Pancreas (tissue), 10 donors: ENCODE measurements at regions not wholly inside any gene's neighbourhood (a gene's known extent, or its start where the extent isn't known, plus 50 kb on each side); places are given as distances from the start of the nearest gene placed in this dataset.

ENCODE experiments used
- ATAC-seq, 4 donors: fragments of 200-7000 bp; cut with Tn5 transposase; one replicate each; pipeline versions ENCODE4 v1.8.0 to v1.9.1; 2020; ENCODE audit warnings: mild to moderate bottlenecking in 4 of 4, moderate library complexity in 4 of 4
- DNase-seq, 6 donors: peaks; one replicate each; pipeline ENCODE4 v3.0.0-alpha.2; 2020
- FAIRE-seq: peaks from 2 replicates; lab custom pipeline; 2012; peaks lifted over from hg19 to GRCh38; lab: Jason Lieb, UNC
- H3K27ac ChIP-seq, 4 donors: fragments of 200-600 bp; sonication (generic); 1 replicate in 3 of 4; 2 replicates in 1 of 4; pipeline versions ENCODE4 v1.5.0 to v1.8.0; 2020
- H3K27me3 ChIP-seq, 4 donors: fragments of 200-600 bp; one replicate each; pipeline ENCODE4 v1.8.0; 2021
- H3K36me3 ChIP-seq, 3 donors: fragments of 200-600 bp; sonication (generic) in 1 of 3; one replicate each; pipeline versions ENCODE4 v1.5.0 to v1.8.0; 2020 to 2021
- H3K4me1 ChIP-seq, 3 donors: fragments of 200-600 bp; one replicate each; pipeline ENCODE4 v1.8.0; 2021
- H3K4me3 ChIP-seq, 4 donors: fragments of 200-600 bp; sonication (generic) in 2 of 4; one replicate each; pipeline versions ENCODE4 v1.5.0 to v1.8.0; 2020 to 2021
- H3K9me3 ChIP-seq, 4 donors: fragments of 200-600 bp; one replicate each; pipeline ENCODE4 v1.8.0; 2021
- CTCF ChIP-seq, 4 donors: fragments of 200-600 bp; sonication (generic) in 3 of 4; IDR thresholded peaks; one replicate each; pipeline versions ENCODE4 v1.5.0 to v1.8.0; 2021; ENCODE audit warnings: antibody characterized with exemption in 4 of 4
- WGBS, 2 donors: extraction: QIAGEN DNeasy Blood & Tissue Kit; methylation state at CpG; one replicate each; pipeline ENCODE4 v1.1.7; 2013; 5-methylcytosine and 5-hydroxymethylcytosine counted together
- intact Hi-C, 3 donors: fragments of 100-400 bp; cut with DNase I; formaldehyde crosslinking; loops; one replicate each; pipeline versions ENCODE4 v1.11.1 to v1.14.2; 2022
- donor health status: healthy with polysubstance abuse.
- donor health status: DM: no; HTN: no; CAD: no; lungs with moderate emphysema.
- donor health status: DM: no; HTN: no; CAD: no.
- donor health status: control.
- donor health status: control.
- donor health status: Bipolar disorder and iron deficiency.
- donor health status: DM: yes; HTN: yes; CAD: no.
- donor health status: DM: no; HTN: no; CAD: no.
- donor health status: DM: no; HTN: no; CAD: no.
- donor health status: DM: yes; HTN: yes; CAD: no.

GRCh38 chr2:146633159-146633558, 1211.7 kb upstream of the ACVR2A start:
- ATAC-seq (no peak), DNase-seq (no peak), FAIRE-seq (no peak)
- no peak for TF ChIP-seq CTCF (IDR thresholded peaks at IDR 0.05)
- no peak overlapping the region for H3K4me3 ChIP-seq
- no peaks in the 10 kb centered on the region for H3K4me1 ChIP-seq
- H3K27ac ChIP-seq: no peak overlapping the region
- intact Hi-C loops: no loop called here
- no peaks in the 10 kb centered on the region for H3K27me3 ChIP-seq
- no peaks in the 10 kb centered on the region for H3K36me3 ChIP-seq
- no peaks in the 10 kb centered on the region for H3K9me3 ChIP-seq

- TF ChIP-seq CTCF (IDR thresholded peaks at IDR 0.05): no peak
- no peaks in the 10 kb centered on the region for H3K36me3 ChIP-seq
- no peak overlapping the region for H3K27ac ChIP-seq
- no peak overlapping the region for H3K4me3 ChIP-seq
- no peaks in the 10 kb centered on the region for H3K27me3 ChIP-seq
- FAIRE-seq (no peak), DNase-seq (no peak), ATAC-seq (no peak)
- no peaks in the 10 kb centered on the region for H3K4me1 ChIP-seq
- intact Hi-C loops: no loop called here
- WGBS, 2 donors: 71 to 87% methylated on average over 4 of the region's 4 CpGs
- H3K9me3 ChIP-seq: no peaks in the 10 kb centered on the region
Measured at GRCh38 chr2:146632707-146633106, 1212.1 kb upstream of the ACVR2A start.

- Histone ChIP-seq H3K27me3 (no peaks in the 10 kb centered on the region), H3K27ac (no peak overlapping the region), H3K36me3 (no peaks in the 10 kb centered on the region), H3K4me1 (peaks cover 0 to 8% (median 0%) of the 10 kb centered on the region in 3 donors), H3K4me3 (no peak overlapping the region), H3K9me3 (no peaks in the 10 kb centered on the region)
- ATAC-seq (peak in 1 of 4 donors; percentile 34), FAIRE-seq (no peak), DNase-seq (no peak)
- intact Hi-C loops: no loop called here
- 44% methylated on average over 3 of the region's 3 CpGs for WGBS, 2 donors
- no peak for TF ChIP-seq CTCF (IDR thresholded peaks at IDR 0.05)
Measured at GRCh38 chr2:146624430-146625160, 1220.2 kb upstream of the ACVR2A start.

- Histone ChIP-seq H3K27ac (no peak overlapping the region), H3K27me3 (no peaks in the 10 kb centered on the region), H3K4me1 (peaks cover 0 to 8% (median 0%) of the 10 kb centered on the region in 3 donors), H3K4me3 (no peak overlapping the region), H3K9me3 (no peaks in the 10 kb centered on the region), H3K36me3 (no peaks in the 10 kb centered on the region)
- DNase-seq: no peak
- WGBS, 2 donors: 78 to 81% methylated on average over 3 of the region's 3 CpGs
- no peak for FAIRE-seq
- intact Hi-C loops: no loop called here
- ATAC-seq: no peak
- no peak for TF ChIP-seq CTCF (IDR thresholded peaks at IDR 0.05)
Measured at GRCh38 chr2:146623771-146624170, 1221.1 kb upstream of the ACVR2A start.

GRCh38 chr2:146621656-146622055, 1223.2 kb upstream of the ACVR2A start:
- no peak for DNase-seq
- Histone ChIP-seq H3K4me3 (no peak overlapping the region), H3K4me1 (peaks cover 0 to 8% (median 0%) of the 10 kb centered on the region in 3 donors), H3K36me3 (no peaks in the 10 kb centered on the region), H3K27ac (no peak overlapping the region), H3K9me3 (no peaks in the 10 kb centered on the region), H3K27me3 (no peaks in the 10 kb centered on the region)
- WGBS, 2 donors: 24 to 31% methylated on average over 1 of the region's 1 CpG
- FAIRE-seq: no peak
- no peak for TF ChIP-seq CTCF (IDR thresholded peaks at IDR 0.05)
- no peak for ATAC-seq
- intact Hi-C loops: no loop called here
